OCI-LY7 (cell line): ENCODE measurements at regions not wholly inside any gene's neighbourhood (a gene's known extent, or its start where the extent isn't known, plus 50 kb on each side); places are given as distances from the start of the nearest gene placed in this dataset.

ENCODE experiments used
- EZH2phosphoT487 ChIP-seq: fragments of 200-600 bp; sonication (generic); IDR thresholded peaks from 2 replicates; pipeline ENCODE4 v1.6.1; 2018; ENCODE audit warnings: low read depth, borderline replicate concordance, mild to moderate bottlenecking, mixed run types, antibody characterized with exemption, low read length, moderate library complexity, mixed read lengths
- TF ChIP-seq, protein P1 (sequence below): fragments of 200-600 bp; sonication (generic); conservative IDR thresholded peaks from 2 replicates; pipeline ENCODE4 v1.5.1; 2014; ENCODE audit warnings: mild to moderate bottlenecking, antibody characterized with exemption, low read length, moderate library complexity, mixed read lengths

DNA sequence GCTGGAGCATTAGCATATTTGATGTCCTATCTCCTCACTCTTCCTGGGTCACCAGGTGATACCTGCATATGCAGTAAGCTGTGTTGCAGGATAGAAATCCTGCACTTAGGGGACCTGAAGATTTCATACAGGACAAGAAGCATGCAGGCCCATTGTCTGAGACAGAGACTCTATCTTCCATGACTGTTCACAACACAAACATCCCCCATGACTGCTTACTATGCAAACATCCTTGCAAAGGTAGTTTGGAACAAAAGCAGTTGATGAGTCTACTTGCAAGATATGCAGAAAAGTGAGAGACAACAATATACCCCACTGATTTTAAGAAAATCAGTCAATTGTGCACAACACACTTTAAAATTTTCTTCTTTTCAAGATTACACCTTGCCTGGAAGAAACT lies 108.6 kb upstream of the ZEB2 start:
- TF ChIP-seq, protein P1, sequence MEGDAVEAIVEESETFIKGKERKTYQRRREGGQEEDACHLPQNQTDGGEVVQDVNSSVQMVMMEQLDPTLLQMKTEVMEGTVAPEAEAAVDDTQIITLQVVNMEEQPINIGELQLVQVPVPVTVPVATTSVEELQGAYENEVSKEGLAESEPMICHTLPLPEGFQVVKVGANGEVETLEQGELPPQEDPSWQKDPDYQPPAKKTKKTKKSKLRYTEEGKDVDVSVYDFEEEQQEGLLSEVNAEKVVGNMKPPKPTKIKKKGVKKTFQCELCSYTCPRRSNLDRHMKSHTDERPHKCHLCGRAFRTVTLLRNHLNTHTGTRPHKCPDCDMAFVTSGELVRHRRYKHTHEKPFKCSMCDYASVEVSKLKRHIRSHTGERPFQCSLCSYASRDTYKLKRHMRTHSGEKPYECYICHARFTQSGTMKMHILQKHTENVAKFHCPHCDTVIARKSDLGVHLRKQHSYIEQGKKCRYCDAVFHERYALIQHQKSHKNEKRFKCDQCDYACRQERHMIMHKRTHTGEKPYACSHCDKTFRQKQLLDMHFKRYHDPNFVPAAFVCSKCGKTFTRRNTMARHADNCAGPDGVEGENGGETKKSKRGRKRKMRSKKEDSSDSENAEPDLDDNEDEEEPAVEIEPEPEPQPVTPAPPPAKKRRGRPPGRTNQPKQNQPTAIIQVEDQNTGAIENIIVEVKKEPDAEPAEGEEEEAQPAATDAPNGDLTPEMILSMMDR: no peak
- no peak for TF ChIP-seq EZH2phosphoT487
